ENCODE measurements at regions not wholly inside any gene's neighbourhood (a gene's known extent, or its start where the extent isn't known, plus 50 kb on each side); places are given as distances from the start of the nearest gene placed in this dataset.
A peak's percentile ranks its signal among the peaks of the same experiment; 100 is the strongest.
"Not testable (repeated sequence)": the region's sequence is repeated elsewhere in the genome, so short reads cannot be mapped to it uniquely, and the experiment has no call there.

DNA sequence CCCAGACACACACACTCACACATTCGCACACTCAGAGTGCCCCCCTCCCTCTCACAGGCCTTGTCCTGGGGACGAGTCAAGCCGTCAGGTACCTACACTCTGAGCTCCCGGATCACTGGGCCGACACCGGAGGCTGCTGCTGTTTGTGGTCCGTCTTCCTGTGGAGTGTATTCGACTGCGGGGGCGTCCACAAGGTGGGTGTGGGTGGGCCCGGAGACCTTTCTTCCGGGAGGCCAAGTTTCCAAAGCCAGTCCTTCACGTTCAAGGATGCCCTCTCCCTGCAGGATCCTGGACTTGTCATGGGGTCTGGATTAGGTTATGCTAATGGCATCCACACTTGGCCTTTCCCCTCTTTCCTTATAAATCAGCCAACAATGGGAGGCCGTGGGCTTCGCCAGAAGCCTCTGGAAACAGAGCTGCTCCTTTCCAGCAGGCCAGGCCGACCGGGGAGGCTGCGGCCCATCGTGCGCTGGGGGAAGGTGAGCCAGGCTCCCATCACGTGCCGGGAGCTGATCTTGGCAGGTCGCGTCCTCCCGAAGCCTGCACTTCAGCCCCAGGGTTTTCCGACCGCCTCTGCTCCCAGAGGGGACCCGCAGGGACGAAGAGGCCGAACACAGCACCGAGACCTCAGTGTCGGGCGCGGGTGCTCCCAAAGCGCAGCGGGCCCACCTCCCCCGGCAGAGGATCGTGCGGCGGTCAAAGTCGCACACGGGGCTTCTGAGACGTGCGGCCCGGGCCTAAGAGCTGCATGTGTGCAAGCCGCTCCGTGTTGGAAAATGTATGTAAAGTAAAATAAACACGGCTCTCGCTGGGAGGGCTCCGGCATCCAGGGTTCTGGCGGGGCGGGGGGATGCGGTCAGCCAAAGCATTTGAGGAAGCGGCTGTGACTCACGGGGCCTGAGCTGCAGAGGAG is 196.5 kb upstream of the ZNF469 start:
- DNase-seq: not testable (repeated sequence)

DNA sequence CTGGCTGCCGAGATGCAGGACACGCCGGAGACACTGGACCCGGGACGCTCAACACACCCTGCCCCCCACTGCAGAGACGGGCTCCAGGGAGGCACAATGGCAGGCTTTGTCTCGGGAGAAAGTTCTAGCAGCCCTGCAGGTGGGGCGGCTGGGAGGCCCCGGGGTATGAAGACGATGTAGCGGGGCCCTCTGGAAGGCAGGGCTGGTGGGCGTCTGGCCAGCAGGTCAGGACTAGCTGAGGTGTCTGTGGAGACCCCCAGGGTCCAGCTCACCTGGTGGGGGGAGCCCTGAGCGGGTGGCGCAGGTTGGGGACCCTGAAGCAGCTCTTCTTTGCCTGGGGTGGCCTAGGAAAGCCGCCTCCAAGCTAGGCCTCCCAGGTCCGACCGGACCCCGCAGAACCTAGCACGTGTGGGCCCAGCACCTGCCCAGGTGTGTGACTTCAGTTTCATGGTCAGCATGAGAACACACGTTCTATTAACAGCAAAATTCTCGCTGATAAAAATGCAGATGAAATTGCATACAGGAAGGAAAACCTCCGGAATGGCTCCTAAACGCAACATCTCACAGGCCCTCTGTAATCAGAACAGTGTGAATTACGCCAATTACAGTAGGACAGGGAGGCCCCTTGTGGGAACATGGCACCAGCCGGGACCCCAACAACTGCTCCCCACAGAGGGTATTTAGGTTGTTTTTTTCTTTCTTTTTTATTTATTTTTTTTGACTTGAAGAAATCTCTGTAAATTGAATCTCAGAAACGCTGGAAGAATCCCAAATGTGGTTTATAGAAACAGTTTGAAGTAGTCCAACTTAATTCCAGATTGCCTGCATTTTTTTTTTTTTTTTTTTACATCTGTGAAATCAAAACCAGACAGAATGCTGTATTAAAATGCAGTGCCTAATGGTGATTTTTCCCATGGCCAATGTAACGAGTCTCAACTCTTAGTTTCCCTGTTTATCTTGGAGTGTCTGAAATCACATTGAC is 195.6 kb upstream of the ZNF469 start:
- not testable (repeated sequence) for DNase-seq

DNA sequence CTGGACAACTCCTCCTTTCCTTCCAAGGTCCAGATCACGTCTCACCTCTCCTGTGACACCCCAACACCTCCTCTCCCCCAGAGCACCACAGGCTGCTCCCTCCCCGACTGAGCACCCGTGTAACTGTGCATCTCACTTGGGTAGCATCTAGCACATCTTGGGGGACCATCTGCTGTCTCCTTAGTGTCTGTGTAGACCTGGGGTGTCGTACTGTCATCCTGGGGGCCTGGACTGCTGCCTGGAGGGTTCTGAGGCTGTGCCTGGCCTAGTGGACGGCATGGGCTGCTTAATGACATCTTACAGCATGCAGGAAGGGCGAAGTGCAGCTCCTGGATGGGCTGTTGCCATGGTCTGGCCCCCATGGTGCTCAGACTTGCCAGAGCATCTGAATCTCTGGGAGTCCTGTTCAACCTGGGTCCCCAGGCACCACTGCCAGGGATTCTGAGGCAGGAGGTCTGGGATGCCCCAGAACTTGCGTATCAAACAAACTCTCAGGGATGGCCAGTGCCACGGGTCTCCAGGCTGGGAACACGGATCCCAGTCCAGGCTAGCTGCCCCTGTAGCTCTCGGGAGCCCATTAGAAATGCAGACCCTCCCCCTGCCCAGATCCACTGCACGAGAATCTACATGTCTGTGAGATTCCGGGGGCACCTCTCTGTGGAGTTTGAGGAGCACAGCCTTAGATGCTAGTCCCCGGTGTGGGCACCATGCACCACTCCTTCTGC is 194.4 kb upstream of the ZNF469 start:
- not testable (repeated sequence) for DNase-seq

GRCh38 chr16:88190592-88191095 is 192.1 kb upstream of the ZNF469 start:
- DNase-seq: not testable (repeated sequence)

DNA sequence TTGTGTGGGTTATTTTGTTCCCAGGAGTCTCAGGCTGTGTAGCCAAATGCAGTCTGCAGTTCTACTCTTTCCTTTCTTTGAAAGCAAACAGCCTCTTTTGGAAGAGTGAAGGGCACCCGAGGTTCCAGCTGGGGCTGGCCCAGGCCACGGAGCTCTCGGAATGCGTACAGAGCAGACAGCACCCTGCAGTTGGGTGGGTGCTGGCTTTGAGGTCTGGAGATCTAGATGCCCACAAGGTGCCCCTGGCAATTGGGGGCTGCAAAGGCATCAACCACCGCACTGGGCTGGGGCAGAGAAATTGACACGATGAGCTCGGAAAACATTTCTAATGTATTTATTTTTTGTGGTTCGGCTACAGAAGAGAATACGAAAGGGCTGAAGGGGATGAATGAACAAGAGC is 191.6 kb upstream of the ZNF469 start:
- DNase-seq: not testable (repeated sequence)

GRCh38 chr16:88192601-88193000 is 190.2 kb upstream of the ZNF469 start:
- DNase-seq: no peak

- peak; percentile 28 for DNase-seq
Observed at GRCh38 chr16:88193706-88194396, 188.9 kb upstream of the ZNF469 start.

GRCh38 chr16:88194397-88195268 is 188.1 kb upstream of the ZNF469 start:
- no peak for DNase-seq

DNA sequence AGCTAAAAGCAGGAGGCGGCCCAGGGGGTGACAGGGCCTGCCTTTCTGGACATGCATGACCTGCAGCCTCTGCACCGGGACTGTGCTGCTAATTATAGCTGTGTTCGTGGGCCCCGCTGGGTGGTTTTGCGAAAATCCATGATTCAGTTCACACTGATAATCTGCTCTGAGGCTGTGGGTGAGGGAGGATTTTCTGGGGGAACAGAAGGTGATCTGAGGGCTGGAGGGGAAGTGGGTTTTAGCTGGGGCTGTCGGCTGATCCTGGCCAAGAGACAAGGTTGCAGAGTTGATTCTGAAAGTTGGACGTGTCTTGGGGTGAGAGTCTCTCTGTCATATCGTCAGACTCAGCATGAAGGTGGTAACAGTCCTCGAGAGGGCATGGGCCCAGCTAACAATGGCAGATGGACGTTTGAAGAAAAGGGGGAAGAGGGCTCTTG is 187.5 kb upstream of the ZNF469 start:
- DNase-seq: no peak

GRCh38 chr16:88195911-88196465 is 186.8 kb upstream of the ZNF469 start:
- no peak for DNase-seq

- DNase-seq: no peak
Observed at GRCh38 chr16:88196471-88197400, 186.0 kb upstream of the ZNF469 start.

GRCh38 chr16:88197481-88198456 is 185.0 kb upstream of the ZNF469 start:
- no peak for DNase-seq

GRCh38 chr16:88198457-88199295 is 184.1 kb upstream of the ZNF469 start:
- DNase-seq: not testable (repeated sequence)

DNA sequence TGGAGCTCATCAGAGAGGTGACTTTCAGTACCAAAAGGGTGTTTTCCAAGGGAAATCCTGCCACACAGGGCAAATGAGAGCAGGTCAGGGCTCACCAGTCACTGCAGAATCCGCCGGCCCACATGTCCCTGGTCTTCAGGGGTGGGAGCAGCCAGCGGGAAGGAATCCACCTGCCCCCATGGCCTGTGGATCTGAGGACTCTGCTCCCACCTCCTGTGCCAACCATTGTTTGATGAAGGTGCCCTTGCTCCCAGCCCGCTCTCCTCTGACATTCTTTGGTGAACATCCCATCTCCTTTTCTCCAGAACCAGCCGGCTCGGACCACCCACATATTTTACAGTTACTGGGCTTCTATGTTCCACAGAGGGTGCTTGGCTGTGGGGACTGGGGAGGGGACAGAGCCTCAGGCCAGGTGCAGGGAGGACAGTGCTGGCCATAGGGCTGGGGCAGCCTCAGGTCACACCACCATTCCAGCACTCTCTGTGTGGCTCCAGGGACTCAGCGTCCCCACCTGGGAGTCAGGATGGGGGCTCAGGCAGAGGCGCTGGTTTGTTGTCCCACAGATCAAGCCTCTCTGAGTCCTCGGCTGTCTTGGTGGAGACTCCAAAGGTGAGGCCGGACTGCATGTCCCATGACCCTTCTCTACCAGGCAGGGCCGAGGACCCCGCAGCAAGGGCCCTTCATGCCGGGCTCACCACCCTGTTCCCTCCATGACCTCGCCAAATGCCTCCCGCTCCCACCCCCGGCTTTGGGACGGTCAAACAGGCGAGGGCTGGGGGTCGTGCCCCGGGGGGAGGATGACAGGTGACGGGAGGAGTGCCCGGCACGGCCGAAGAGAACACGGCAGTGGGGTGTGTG is 183.2 kb upstream of the ZNF469 start:
- not testable (repeated sequence) for DNase-seq

DNA sequence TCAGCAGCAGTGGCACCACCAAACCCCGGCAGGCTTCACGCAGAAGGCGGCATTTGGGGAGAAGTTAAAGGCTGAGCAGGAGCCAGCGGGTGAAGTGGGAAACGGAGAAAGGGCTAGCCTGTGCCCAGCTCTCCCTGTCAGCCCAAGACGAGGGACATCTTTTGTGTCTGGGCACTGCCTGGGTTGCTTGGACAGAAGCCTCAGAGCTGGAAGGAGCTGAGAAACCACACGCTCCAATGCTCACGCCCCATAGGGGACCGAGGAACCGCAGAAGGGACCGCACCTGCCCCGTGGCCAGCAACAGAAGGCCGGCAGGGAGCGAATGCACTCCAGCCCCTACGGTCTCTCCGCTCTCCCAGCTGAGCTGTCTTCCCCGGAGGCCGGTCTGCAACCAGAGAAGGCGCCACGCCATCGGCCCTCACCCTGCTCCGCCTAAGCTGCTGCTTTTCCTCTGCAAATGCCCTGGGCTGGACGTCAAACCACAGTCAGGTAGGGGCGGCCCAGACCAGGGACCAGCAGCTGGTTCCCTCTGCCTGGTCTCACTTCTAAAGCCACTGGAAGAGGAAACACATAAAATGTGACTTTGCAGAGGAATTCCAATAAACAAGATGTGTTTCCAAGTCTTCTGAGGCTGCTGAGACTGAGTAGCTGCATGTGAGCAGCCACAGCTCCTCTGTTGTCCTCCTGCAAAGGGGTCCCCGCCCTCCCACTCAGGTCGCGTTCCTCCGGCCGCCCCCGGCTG is 182.4 kb upstream of the ZNF469 start:
- not testable (repeated sequence) for DNase-seq
